ENCODE measurements at regions not wholly inside any gene's neighbourhood (a gene's known extent, or its start where the extent isn't known, plus 50 kb on each side); places are given as distances from the start of the nearest gene placed in this dataset.

GRCh38 chrX:128714425-128714824 lies 662.2 kb upstream of the ACTRT1 start:
- TF ChIP-seq CTCF (conservative IDR thresholded peaks at IDR 0.05; ENCODE audit: low read depth, low read length) (no peak), EZH2 (IDR thresholded peaks at IDR 0.05; ENCODE audit: low read length, unreplicated experiment) (no peak), EZH2phosphoT487 (IDR thresholded peaks at IDR 0.05; ENCODE audit: borderline replicate concordance, low read length) (no peak)
